B cell (primary cell): ENCODE measurements at regions not wholly inside any gene's neighbourhood (a gene's known extent, or its start where the extent isn't known, plus 50 kb on each side); places are given as distances from the start of the nearest gene placed in this dataset.

Source experiments
- EZH2 ChIP-seq: IDR thresholded peaks from 2 replicates; pipeline ENCODE4 v1.6.1; 2012; ENCODE audit warnings: borderline replicate concordance, low read depth, mild to moderate bottlenecking, moderate library complexity, low read length; ENCODE audit not compliant: insufficient read depth, poor library complexity, severe bottlenecking
- TF ChIP-seq, protein P1 (sequence below): fragments of 200-600 bp; IDR thresholded peaks from one replicate; pipeline ENCODE4 v1.8.0; 2022; ENCODE audit warnings: antibody characterized with exemption, mild to moderate bottlenecking

DNA sequence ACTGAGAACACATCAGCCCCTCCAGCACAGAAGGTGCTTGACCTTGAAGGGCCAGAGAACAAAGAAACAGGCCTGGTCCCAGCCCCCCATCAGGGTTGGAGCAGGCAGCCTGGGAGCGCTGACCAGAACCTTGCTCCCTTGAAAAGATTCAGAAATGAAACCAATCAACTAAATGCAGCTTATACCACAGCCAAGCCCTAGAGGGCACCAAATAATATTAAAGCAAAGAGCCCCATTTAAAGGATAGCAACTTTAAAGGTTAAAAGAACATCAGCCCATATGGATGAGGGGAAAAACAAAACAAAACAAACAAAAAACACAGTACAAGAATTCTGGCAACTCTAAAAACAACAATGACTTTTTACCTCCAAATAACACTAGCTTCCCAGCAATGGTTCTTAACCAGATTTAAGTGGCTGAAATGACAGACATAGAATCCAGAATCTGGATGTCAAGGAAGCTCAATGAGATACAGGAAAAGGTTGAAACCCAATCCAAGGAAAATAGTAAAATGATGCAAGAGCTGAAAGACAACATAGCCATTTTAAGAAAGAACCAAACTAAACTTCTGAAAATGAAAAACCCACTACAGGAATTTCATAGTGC is 471.9 kb downstream of the MTRR start:
- TF ChIP-seq, protein P1, sequence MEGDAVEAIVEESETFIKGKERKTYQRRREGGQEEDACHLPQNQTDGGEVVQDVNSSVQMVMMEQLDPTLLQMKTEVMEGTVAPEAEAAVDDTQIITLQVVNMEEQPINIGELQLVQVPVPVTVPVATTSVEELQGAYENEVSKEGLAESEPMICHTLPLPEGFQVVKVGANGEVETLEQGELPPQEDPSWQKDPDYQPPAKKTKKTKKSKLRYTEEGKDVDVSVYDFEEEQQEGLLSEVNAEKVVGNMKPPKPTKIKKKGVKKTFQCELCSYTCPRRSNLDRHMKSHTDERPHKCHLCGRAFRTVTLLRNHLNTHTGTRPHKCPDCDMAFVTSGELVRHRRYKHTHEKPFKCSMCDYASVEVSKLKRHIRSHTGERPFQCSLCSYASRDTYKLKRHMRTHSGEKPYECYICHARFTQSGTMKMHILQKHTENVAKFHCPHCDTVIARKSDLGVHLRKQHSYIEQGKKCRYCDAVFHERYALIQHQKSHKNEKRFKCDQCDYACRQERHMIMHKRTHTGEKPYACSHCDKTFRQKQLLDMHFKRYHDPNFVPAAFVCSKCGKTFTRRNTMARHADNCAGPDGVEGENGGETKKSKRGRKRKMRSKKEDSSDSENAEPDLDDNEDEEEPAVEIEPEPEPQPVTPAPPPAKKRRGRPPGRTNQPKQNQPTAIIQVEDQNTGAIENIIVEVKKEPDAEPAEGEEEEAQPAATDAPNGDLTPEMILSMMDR = no peak
- no peak for TF ChIP-seq EZH2
